ENCODE measurements at regions not wholly inside any gene's neighbourhood (a gene's known extent, or its start where the extent isn't known, plus 50 kb on each side); places are given as distances from the start of the nearest gene placed in this dataset.
"Not testable (repeated sequence)": the region's sequence is repeated elsewhere in the genome, so short reads cannot be mapped to it uniquely, and the experiment has no call there.

DNA sequence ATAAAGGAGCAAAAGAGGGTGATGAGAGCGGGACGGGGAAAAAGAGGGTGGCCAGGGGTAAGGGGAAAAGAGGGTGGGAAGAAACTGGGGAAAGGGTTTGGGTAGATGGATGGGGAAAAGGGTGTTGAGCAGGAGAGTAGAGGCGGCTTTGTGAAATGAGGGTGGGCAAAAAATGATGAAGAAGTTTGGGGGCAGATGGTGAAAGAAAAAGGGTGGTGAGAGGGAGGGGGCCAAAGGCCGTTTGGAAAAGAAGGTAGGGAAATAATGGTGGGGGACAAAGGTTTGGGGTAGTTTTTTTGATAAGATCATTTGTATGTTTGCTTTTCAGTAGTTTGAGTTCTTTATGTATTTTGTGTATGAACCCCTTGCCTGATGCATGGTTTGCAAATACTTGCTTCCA lies 399.5 kb downstream of the KCNJ18 start:
- TF ChIP-seq, protein P1, sequence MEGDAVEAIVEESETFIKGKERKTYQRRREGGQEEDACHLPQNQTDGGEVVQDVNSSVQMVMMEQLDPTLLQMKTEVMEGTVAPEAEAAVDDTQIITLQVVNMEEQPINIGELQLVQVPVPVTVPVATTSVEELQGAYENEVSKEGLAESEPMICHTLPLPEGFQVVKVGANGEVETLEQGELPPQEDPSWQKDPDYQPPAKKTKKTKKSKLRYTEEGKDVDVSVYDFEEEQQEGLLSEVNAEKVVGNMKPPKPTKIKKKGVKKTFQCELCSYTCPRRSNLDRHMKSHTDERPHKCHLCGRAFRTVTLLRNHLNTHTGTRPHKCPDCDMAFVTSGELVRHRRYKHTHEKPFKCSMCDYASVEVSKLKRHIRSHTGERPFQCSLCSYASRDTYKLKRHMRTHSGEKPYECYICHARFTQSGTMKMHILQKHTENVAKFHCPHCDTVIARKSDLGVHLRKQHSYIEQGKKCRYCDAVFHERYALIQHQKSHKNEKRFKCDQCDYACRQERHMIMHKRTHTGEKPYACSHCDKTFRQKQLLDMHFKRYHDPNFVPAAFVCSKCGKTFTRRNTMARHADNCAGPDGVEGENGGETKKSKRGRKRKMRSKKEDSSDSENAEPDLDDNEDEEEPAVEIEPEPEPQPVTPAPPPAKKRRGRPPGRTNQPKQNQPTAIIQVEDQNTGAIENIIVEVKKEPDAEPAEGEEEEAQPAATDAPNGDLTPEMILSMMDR (IDR thresholded peaks at IDR 0.05): not testable (repeated sequence)
- not testable (repeated sequence) for TF ChIP-seq POLR2A (IDR thresholded peaks at IDR 0.05)

Data from vagina (tissue), 2 donors.